ENCODE measurements at regions not wholly inside any gene's neighbourhood (a gene's known extent, or its start where the extent isn't known, plus 50 kb on each side); places are given as distances from the start of the nearest gene placed in this dataset.
A peak's percentile ranks its signal among the peaks of the same experiment; 100 is the strongest.

DNA sequence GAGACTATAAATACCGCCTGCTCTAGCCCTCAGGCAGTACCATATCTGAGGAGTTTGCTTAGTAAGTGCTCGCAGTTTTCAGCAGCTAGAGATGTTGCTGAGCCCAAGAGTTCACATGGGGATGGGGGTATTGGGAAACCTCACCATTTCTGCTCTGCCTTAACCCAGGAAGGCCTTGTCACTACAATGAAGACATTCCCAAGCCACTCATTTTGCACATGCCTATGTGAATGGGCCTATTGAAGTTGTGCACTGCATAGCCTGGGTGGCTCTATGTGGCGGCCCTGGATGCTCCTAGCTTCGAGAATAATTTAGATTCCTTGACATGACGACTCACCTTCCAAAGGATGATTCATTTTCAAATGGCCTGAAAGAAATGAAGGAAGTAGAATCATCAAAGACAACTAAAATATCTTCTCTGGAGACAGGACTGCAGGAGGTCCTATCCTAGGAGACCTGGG, 163.4 kb downstream of the ADAMTS15 start:
- Histone ChIP-seq H3K4me1 (peaks cover 10 to 44% of the 10 kb centered on the region in 2 donors), H3K27ac (peak overlapping the region; percentile 27 to 76), H3K27me3 (no peaks in the 10 kb centered on the region), H3K9me3 (no peaks in the 10 kb centered on the region), H3K4me3 (no peak overlapping the region), H3K36me3 (no peaks in the 10 kb centered on the region)
- DNase-seq (ENCODE audit: low spot score in 2 of 2), result no peak
- TF ChIP-seq, protein P1, sequence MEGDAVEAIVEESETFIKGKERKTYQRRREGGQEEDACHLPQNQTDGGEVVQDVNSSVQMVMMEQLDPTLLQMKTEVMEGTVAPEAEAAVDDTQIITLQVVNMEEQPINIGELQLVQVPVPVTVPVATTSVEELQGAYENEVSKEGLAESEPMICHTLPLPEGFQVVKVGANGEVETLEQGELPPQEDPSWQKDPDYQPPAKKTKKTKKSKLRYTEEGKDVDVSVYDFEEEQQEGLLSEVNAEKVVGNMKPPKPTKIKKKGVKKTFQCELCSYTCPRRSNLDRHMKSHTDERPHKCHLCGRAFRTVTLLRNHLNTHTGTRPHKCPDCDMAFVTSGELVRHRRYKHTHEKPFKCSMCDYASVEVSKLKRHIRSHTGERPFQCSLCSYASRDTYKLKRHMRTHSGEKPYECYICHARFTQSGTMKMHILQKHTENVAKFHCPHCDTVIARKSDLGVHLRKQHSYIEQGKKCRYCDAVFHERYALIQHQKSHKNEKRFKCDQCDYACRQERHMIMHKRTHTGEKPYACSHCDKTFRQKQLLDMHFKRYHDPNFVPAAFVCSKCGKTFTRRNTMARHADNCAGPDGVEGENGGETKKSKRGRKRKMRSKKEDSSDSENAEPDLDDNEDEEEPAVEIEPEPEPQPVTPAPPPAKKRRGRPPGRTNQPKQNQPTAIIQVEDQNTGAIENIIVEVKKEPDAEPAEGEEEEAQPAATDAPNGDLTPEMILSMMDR (IDR thresholded peaks at IDR 0.05), result no peak
- intact Hi-C loops (cut with DNase I), result loop anchor here (2.0 to 5.0 kb wide), 4 partner anchors 65 to 545 kb away; partner anchors contain the start of gene APLP2

DNA sequence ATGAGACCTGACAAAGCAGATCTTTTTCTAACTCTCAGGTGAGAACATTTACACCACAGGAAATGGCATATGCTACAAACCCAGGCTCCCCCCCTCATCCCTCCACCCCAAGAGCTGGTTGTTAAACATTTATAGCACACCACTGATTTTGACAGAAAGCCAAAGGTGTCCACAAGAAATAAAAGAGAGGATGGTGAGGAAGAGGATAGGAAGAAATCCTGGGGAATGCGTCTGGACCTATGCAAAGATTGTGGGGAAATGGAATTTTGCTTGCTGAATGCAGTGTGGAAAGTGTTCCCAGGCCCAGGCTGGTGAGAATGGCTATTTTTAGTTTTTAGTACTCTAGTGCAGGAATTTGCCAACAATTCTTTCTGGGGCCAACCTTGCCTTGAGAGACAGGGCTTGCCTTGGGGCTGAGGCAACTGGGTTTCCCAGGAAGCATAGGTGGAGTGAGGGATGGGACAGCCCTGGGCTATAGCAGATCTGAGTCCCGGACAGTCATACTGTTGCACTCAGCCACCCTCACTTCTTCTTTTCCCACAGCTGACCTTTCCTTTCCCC, 163.9 kb downstream of the ADAMTS15 start:
- TF ChIP-seq, protein P1 (IDR thresholded peaks at IDR 0.05), result no peak
- no peaks in the 10 kb centered on the region for H3K27me3 ChIP-seq
- peak overlapping the region; percentile 27 to 76 for H3K27ac ChIP-seq
- no peak overlapping the region for H3K4me3 ChIP-seq
- H3K4me1 ChIP-seq, result peaks cover 10 to 44% of the 10 kb centered on the region in 2 donors
- DNase-seq (ENCODE audit: low spot score in 2 of 2), result no peak
- no peaks in the 10 kb centered on the region for H3K36me3 ChIP-seq
- H3K9me3 ChIP-seq, result no peaks in the 10 kb centered on the region
- intact Hi-C loops (cut with DNase I), result loop anchor here (2.0 to 5.0 kb wide), 4 partner anchors 64 to 545 kb away; partner anchors contain the start of gene APLP2

DNA sequence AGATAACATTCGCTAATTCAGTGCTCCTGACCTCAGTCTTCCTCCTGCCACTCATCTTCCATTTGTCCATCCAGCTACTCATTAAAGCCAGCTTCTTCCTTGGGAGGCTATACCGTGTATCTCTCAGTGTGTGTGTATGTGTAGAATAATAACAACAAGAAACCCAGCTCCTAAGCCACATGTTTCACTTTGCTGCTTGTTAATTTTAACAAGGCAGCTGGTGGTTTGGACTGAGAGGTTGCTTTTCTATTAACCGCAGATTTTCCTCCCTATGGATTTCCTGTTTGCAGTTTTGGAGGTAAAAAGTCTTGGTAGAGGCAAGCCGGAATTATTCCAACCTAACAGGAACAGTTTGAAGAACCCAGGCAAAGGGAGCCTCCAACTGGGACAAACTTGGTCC, 165.0 kb downstream of the ADAMTS15 start:
- DNase-seq (ENCODE audit: low spot score in 2 of 2), result no peak
- no peak overlapping the region for H3K4me3 ChIP-seq
- no peak overlapping the region for H3K27ac ChIP-seq
- H3K27me3 ChIP-seq, result no peaks in the 10 kb centered on the region
- intact Hi-C loops (cut with DNase I), result loop anchor here (2.0 to 5.0 kb wide), 4 partner anchors 63 to 546 kb away; partner anchors contain the start of gene APLP2
- TF ChIP-seq, protein P1 (IDR thresholded peaks at IDR 0.05), result no peak
- no peaks in the 10 kb centered on the region for H3K9me3 ChIP-seq
- H3K36me3 ChIP-seq, result no peaks in the 10 kb centered on the region
- H3K4me1 ChIP-seq, result peaks cover 10 to 44% of the 10 kb centered on the region in 2 donors

DNA sequence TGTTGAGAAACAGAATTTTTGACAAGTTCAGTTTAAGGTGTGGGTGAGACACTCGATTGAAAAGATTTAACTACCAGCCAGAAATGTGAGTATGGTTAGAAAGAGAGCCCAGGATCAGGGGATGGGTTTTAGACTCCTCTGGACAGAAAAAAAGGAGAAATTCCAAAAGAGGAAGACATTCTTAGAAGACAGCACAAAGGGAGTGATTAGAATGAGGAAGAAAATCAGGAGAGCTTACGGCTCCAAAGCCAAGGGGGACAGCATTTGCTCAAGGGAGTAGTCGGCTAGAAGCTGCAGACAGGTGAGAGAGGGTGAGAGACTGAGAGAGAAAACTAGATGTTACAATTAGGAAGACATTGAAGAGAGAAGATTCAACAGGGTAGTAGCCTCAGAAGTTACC, 166.1 kb downstream of the ADAMTS15 start:
- Histone ChIP-seq H3K36me3 (no peaks in the 10 kb centered on the region), H3K4me3 (no peak overlapping the region), H3K9me3 (no peaks in the 10 kb centered on the region), H3K4me1 (peaks cover 8 to 34% of the 10 kb centered on the region in 2 donors), H3K27me3 (no peaks in the 10 kb centered on the region), H3K27ac (no peak overlapping the region)
- no peak for DNase-seq (ENCODE audit: low spot score in 2 of 2)
- TF ChIP-seq, protein P1 (IDR thresholded peaks at IDR 0.05), result no peak
- intact Hi-C loops (cut with DNase I), result loop anchor here (5.0 kb wide), 3 partner anchors 132 to 547 kb away; partner anchors contain the start of gene APLP2

DNA sequence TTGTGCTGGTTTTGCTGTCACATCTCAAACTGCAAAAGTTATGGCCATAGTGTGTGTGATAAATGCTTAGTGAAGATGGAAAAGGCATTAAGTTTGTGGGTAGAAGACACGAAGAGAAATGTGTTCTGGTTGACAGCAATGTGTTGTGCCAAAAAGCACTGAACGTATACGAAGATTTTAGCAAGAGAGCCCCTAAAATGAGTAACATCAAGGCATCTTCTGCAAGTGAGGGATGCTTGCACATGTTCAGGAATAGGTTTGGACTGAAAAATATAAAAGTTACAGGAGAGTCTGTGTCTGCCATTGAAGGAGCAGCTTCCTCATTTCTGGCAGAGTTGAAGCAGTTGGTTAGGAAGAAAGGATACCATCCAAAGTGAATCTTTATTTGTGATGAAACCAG, 167.1 kb downstream of the ADAMTS15 start:
- no peaks in the 10 kb centered on the region for H3K36me3 ChIP-seq
- no peak for DNase-seq (ENCODE audit: low spot score in 2 of 2)
- no peak overlapping the region for H3K27ac ChIP-seq
- intact Hi-C loops (cut with DNase I), result no loop called here
- no peak overlapping the region for H3K4me3 ChIP-seq
- H3K27me3 ChIP-seq, result no peaks in the 10 kb centered on the region
- TF ChIP-seq, protein P1 (IDR thresholded peaks at IDR 0.05), result no peak
- H3K9me3 ChIP-seq, result no peaks in the 10 kb centered on the region
- H3K4me1 ChIP-seq, result peaks cover 3 to 24% of the 10 kb centered on the region in 2 donors
